Suppressor macrophage (primary cell): ENCODE measurements at regions not wholly inside any gene's neighbourhood (a gene's known extent, or its start where the extent isn't known, plus 50 kb on each side); places are given as distances from the start of the nearest gene placed in this dataset.

Experiments used
- DNase-seq, 4 experiments: peaks; one replicate each; pipeline ENCODE4 v3.0.0-alpha.2; 2020 to 2022

GRCh38 chr16:85258166-85258565 is 145.9 kb upstream of the CIBAR2 start:
- DNase-seq: no peak

- no peak for DNase-seq
These were observed 146.4 kb upstream of the CIBAR2 start for GRCh38 chr16:85258629-85259028.

GRCh38 chr16:85259115-85259831 is 147.0 kb upstream of the CIBAR2 start:
- no peak for DNase-seq

GRCh38 chr16:85259832-85260167 is 147.5 kb upstream of the CIBAR2 start:
- no peak for DNase-seq

- no peak for DNase-seq
These were observed 148.9 kb upstream of the CIBAR2 start for GRCh38 chr16:85261204-85261603.

GRCh38 chr16:85261657-85262557 is 149.6 kb upstream of the CIBAR2 start:
- peak in 1 of 4 experiments; percentile 31 for DNase-seq

GRCh38 chr16:85262558-85263238 is 150.4 kb upstream of the CIBAR2 start:
- DNase-seq: peak; percentile 76 to 93 (median 81)

GRCh38 chr16:85263239-85263585 is 150.9 kb upstream of the CIBAR2 start:
- no peak for DNase-seq

GRCh38 chr16:85264752-85265151 is 152.5 kb upstream of the CIBAR2 start:
- DNase-seq: no peak

- DNase-seq: peak in 3 of 4 experiments; percentile 9 to 27 (median 24)
These were observed 153.0 kb upstream of the CIBAR2 start for GRCh38 chr16:85265161-85265784.

- no peak for DNase-seq
These were observed 153.5 kb upstream of the CIBAR2 start for GRCh38 chr16:85265810-85266209.

- DNase-seq: no peak
These were observed 154.6 kb upstream of the CIBAR2 start for GRCh38 chr16:85266857-85267256.

- no peak for DNase-seq
These were observed 155.2 kb upstream of the CIBAR2 start for GRCh38 chr16:85267414-85267945.

- DNase-seq: peak in 2 of 4 experiments; percentile 46 to 65
These were observed 156.9 kb upstream of the CIBAR2 start for GRCh38 chr16:85269165-85269564.

GRCh38 chr16:85270374-85270773 is 158.1 kb upstream of the CIBAR2 start:
- DNase-seq: no peak

- DNase-seq: no peak
These were observed 158.9 kb upstream of the CIBAR2 start for GRCh38 chr16:85271198-85271597.

- DNase-seq: no peak
These were observed 161.0 kb upstream of the CIBAR2 start for GRCh38 chr16:85273293-85273692.

GRCh38 chr16:85274501-85274900 is 162.2 kb upstream of the CIBAR2 start:
- DNase-seq: no peak

- no peak for DNase-seq
These were observed 162.7 kb upstream of the CIBAR2 start for GRCh38 chr16:85274924-85275323.

- peak; percentile 70 to 88 (median 82) for DNase-seq
These were observed 163.4 kb upstream of the CIBAR2 start for GRCh38 chr16:85275533-85276249.

- no peak for DNase-seq
These were observed 164.0 kb upstream of the CIBAR2 start for GRCh38 chr16:85276258-85276657.

- no peak for DNase-seq
These were observed 164.4 kb upstream of the CIBAR2 start for GRCh38 chr16:85276721-85277120.
